ENCODE measurements at regions not wholly inside any gene's neighbourhood (a gene's known extent, or its start where the extent isn't known, plus 50 kb on each side); places are given as distances from the start of the nearest gene placed in this dataset.

- TF ChIP-seq, protein P1, sequence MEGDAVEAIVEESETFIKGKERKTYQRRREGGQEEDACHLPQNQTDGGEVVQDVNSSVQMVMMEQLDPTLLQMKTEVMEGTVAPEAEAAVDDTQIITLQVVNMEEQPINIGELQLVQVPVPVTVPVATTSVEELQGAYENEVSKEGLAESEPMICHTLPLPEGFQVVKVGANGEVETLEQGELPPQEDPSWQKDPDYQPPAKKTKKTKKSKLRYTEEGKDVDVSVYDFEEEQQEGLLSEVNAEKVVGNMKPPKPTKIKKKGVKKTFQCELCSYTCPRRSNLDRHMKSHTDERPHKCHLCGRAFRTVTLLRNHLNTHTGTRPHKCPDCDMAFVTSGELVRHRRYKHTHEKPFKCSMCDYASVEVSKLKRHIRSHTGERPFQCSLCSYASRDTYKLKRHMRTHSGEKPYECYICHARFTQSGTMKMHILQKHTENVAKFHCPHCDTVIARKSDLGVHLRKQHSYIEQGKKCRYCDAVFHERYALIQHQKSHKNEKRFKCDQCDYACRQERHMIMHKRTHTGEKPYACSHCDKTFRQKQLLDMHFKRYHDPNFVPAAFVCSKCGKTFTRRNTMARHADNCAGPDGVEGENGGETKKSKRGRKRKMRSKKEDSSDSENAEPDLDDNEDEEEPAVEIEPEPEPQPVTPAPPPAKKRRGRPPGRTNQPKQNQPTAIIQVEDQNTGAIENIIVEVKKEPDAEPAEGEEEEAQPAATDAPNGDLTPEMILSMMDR (IDR thresholded peaks at IDR 0.05), result no peak
- no peak for TF ChIP-seq POLR2A (IDR thresholded peaks at IDR 0.05)
- TF ChIP-seq EP300 (IDR thresholded peaks at IDR 0.05), result no peak
Measured at GRCh38 chr10:128995676-128996075, 471.4 kb upstream of the MGMT start.

Data from sigmoid colon (tissue), 4 donors.